HL-60 (cell line): ENCODE measurements at regions not wholly inside any gene's neighbourhood (a gene's known extent, or its start where the extent isn't known, plus 50 kb on each side); places are given as distances from the start of the nearest gene placed in this dataset.

Experiments used
- DNase-seq, 2 experiments: peaks; one replicate each; pipeline ENCODE4 v3.0.0-alpha.2; 2010 to 2020; ENCODE audit warnings: low read depth in 1 of 2, low spot score in 1 of 2
- H3K27ac ChIP-seq: fragments of 250-450 bp; sonication (Bioruptor Pico); replicated peaks from 2 replicates; pipeline ENCODE4 v1.5.1; 2020; ENCODE audit warnings: mild to moderate bottlenecking, moderate library complexity
- H3K27me3 ChIP-seq: fragments of 250-450 bp; sonication (Bioruptor Pico); 2 replicates; pipeline ENCODE4 v1.5.1; 2021; ENCODE audit warnings: mild to moderate bottlenecking, moderate library complexity; ENCODE audit not compliant: insufficient read depth, poor library complexity, severe bottlenecking
- H3K4me3 ChIP-seq: replicated peaks from 2 replicates; pipeline ENCODE4 v1.5.1; 2011; ENCODE audit warnings: mild to moderate bottlenecking, control low read depth, low read length; ENCODE audit not compliant: insufficient read depth
- GABPA ChIP-seq: IDR thresholded peaks from 2 replicates; pipeline ENCODE4 v1.6.1; 2012; ENCODE audit warnings: low read depth
- POLR2AphosphoS5 ChIP-seq: IDR thresholded peaks from 2 replicates; pipeline ENCODE4 v1.6.1; 2012; ENCODE audit warnings: low read depth
- SPI1 ChIP-seq: IDR thresholded peaks from 2 replicates; pipeline ENCODE4 v1.6.1; 2012; ENCODE audit warnings: low read depth, mild to moderate bottlenecking, borderline replicate concordance
- TF ChIP-seq, protein P1 (sequence below): IDR thresholded peaks from one replicate; pipeline ENCODE4 v1.5.1; 2011; ENCODE audit warnings: low read length, control low read depth, inconsistent platforms; ENCODE audit not compliant: insufficient read depth
- TF ChIP-seq, protein P2 (sequence below): IDR thresholded peaks from 2 replicates; pipeline ENCODE4 v1.6.1; 2012; ENCODE audit warnings: low read depth; ENCODE audit not compliant: insufficient replicate concordance

DNA sequence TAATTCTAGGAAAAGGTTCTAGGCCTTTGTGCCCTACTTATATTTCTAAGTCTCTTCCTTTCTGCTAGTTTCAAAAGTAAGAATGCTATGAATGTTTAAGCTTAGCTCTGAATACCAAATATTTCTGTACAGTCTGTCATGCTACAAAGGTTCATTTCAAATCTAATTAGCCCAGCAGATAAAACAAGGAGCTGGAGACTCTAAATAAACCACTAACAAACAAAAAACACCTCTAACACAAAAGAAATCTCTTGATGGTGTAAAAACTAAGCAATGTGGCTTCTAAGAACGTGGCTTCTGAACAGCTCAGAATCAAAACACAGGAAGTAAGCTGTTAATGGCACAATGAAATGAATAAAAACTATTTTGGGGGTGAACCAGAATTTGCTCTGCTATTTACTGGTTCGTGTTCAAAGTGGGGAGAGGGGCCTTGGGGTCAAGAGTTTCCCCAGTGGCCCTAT lies 198.3 kb downstream of the BCAS1 start:
- Histone ChIP-seq H3K4me3 (no peak overlapping the region), H3K27ac (peak overlapping the region; percentile 4; the same call in 1 of the 2 replicates), H3K27me3 (no peaks in the 10 kb centered on the region)
- DNase-seq, result no peak
- TF ChIP-seq GABPA, result no peak
- no peak for TF ChIP-seq POLR2AphosphoS5
- TF ChIP-seq SPI1, result no peak
- TF ChIP-seq, protein P1, sequence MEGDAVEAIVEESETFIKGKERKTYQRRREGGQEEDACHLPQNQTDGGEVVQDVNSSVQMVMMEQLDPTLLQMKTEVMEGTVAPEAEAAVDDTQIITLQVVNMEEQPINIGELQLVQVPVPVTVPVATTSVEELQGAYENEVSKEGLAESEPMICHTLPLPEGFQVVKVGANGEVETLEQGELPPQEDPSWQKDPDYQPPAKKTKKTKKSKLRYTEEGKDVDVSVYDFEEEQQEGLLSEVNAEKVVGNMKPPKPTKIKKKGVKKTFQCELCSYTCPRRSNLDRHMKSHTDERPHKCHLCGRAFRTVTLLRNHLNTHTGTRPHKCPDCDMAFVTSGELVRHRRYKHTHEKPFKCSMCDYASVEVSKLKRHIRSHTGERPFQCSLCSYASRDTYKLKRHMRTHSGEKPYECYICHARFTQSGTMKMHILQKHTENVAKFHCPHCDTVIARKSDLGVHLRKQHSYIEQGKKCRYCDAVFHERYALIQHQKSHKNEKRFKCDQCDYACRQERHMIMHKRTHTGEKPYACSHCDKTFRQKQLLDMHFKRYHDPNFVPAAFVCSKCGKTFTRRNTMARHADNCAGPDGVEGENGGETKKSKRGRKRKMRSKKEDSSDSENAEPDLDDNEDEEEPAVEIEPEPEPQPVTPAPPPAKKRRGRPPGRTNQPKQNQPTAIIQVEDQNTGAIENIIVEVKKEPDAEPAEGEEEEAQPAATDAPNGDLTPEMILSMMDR, result no peak

DNA sequence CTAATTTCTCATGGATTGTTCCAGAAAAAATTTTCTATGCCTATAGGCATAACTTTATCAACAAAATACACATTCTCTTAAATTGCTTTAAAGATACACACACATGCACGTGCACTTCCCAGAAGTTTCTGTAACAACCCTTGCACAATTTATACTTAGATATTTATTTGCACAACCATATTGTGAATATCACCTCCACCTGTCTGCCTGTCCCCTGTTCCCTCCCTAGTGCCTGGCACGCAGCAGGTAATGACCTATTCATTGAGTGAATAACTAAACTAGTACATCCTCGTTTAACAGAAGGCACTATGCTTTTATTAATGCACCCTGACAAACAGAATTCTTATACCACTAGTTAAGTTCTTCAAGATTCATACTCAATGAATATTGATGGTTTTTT lies 198.9 kb downstream of the BCAS1 start:
- Histone ChIP-seq H3K27me3 (no peaks in the 10 kb centered on the region), H3K4me3 (no peak overlapping the region), H3K27ac (peak overlapping the region; percentile 4; the same call in 1 of the 2 replicates)
- TF ChIP-seq GABPA (no peak), SPI1 (no peak), POLR2AphosphoS5 (no peak)
- TF ChIP-seq, protein P1, result no peak
- TF ChIP-seq, protein P2, sequence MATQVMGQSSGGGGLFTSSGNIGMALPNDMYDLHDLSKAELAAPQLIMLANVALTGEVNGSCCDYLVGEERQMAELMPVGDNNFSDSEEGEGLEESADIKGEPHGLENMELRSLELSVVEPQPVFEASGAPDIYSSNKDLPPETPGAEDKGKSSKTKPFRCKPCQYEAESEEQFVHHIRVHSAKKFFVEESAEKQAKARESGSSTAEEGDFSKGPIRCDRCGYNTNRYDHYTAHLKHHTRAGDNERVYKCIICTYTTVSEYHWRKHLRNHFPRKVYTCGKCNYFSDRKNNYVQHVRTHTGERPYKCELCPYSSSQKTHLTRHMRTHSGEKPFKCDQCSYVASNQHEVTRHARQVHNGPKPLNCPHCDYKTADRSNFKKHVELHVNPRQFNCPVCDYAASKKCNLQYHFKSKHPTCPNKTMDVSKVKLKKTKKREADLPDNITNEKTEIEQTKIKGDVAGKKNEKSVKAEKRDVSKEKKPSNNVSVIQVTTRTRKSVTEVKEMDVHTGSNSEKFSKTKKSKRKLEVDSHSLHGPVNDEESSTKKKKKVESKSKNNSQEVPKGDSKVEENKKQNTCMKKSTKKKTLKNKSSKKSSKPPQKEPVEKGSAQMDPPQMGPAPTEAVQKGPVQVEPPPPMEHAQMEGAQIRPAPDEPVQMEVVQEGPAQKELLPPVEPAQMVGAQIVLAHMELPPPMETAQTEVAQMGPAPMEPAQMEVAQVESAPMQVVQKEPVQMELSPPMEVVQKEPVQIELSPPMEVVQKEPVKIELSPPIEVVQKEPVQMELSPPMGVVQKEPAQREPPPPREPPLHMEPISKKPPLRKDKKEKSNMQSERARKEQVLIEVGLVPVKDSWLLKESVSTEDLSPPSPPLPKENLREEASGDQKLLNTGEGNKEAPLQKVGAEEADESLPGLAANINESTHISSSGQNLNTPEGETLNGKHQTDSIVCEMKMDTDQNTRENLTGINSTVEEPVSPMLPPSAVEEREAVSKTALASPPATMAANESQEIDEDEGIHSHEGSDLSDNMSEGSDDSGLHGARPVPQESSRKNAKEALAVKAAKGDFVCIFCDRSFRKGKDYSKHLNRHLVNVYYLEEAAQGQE, result no peak
- no peak for DNase-seq

DNA sequence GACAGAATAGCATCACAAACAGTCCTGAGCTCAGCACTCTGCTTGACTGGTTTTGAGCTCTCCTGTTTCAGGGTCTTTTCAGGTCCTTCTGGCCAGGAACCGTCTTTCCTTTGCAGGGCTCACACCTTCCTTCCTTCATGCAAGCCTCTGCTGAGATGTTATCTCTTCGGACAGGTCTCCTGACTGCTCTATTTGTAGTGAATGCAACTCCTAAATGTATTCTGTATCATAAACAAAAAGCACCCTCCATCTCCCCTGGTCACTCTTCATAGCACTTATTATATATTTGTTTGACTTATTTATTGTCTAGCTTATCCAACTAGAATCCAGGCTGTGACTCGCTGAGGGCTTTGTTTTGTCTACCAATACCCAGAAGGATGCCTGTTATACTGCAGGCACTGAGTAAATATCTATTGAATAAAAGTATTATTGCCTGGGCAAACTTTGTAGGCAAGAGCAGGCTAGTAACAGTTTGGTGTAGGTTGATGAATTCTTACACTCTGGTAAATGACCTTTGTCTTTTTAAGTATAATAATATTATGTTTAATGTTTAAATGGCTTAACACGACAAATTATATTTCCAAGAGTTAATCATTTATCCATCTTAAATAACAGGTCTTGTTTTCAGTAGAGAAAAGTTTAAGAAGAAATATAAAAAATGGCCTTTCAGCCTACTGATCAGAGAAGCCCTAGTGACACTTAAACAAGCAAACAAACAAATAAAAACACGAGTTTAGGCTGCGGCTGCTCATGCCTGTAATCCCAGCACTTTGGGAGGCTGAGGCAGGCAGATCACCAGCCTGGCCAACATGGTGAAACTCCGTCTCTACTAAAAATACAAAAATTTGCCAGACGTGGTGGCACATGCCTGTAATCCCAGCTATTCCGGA lies 199.7 kb downstream of the BCAS1 start:
- peak overlapping the region; percentile 68 for H3K27ac ChIP-seq
- no peak for DNase-seq
- H3K27me3 ChIP-seq, result no peaks in the 10 kb centered on the region
- no peak overlapping the region for H3K4me3 ChIP-seq
- TF ChIP-seq, protein P2, result no peak
- TF ChIP-seq GABPA (no peak), POLR2AphosphoS5 (no peak), SPI1 (no peak)
- TF ChIP-seq, protein P1, result no peak
